Epithelial cell of proximal tubule (primary cell): ENCODE measurements at regions not wholly inside any gene's neighbourhood (a gene's known extent, or its start where the extent isn't known, plus 50 kb on each side); places are given as distances from the start of the nearest gene placed in this dataset.

Experiments used
- DNase-seq: peaks from one replicate; pipeline ENCODE4 v3.0.0-alpha.2; 2011; ENCODE audit warnings: low read depth
- H3K4me3 ChIP-seq: 2 replicates; pipeline ENCODE4 v1.5.1; 2011; ENCODE audit warnings: low read depth, mild to moderate bottlenecking, low read length
- CTCF ChIP-seq: conservative IDR thresholded peaks from 2 replicates; pipeline ENCODE4 v1.5.1; 2012; ENCODE audit warnings: low read depth, mild to moderate bottlenecking, low read length

GRCh38 chr2:52064234-52064633 is 1032.3 kb upstream of the NRXN1 start:
- no peak for TF ChIP-seq CTCF
- DNase-seq: no peak
- H3K4me3 ChIP-seq: no peak overlapping the region

GRCh38 chr2:52054824-52055223 is 1022.9 kb upstream of the NRXN1 start:
- H3K4me3 ChIP-seq: no peak overlapping the region
- no peak for TF ChIP-seq CTCF
- no peak for DNase-seq

- no peak for DNase-seq
- no peak for TF ChIP-seq CTCF
- H3K4me3 ChIP-seq: no peak overlapping the region
Observed at GRCh38 chr2:52036853-52037252, 1004.9 kb upstream of the NRXN1 start.

GRCh38 chr2:52036024-52036423 is 1004.1 kb upstream of the NRXN1 start:
- DNase-seq: no peak
- H3K4me3 ChIP-seq: no peak overlapping the region
- TF ChIP-seq CTCF: no peak

GRCh38 chr2:52035391-52035790 is 1003.5 kb upstream of the NRXN1 start:
- DNase-seq: no peak
- H3K4me3 ChIP-seq: no peak overlapping the region
- TF ChIP-seq CTCF: no peak

- TF ChIP-seq CTCF: no peak
- DNase-seq: no peak
- H3K4me3 ChIP-seq: no peak overlapping the region
Observed at GRCh38 chr2:52034706-52035105, 1002.8 kb upstream of the NRXN1 start.

- H3K4me3 ChIP-seq: no peak overlapping the region
- no peak for DNase-seq
- no peak for TF ChIP-seq CTCF
Observed at GRCh38 chr2:52022006-52022405, 990.1 kb upstream of the NRXN1 start.
